NCI-H82 treated with DMSO at 0.1 percent for 48 hours (cell line): ENCODE measurements at regions not wholly inside any gene's neighbourhood (a gene's known extent, or its start where the extent isn't known, plus 50 kb on each side); places are given as distances from the start of the nearest gene placed in this dataset.
"Not testable (repeated sequence)": the region's sequence is repeated elsewhere in the genome, so short reads cannot be mapped to it uniquely, and the experiment has no call there.

Source experiments
- DNase-seq: peaks from one replicate; lab custom pipeline; 2025; ENCODE audit not compliant: unreplicated experiment; lab: John Stamatoyannopoulos, UW

DNA sequence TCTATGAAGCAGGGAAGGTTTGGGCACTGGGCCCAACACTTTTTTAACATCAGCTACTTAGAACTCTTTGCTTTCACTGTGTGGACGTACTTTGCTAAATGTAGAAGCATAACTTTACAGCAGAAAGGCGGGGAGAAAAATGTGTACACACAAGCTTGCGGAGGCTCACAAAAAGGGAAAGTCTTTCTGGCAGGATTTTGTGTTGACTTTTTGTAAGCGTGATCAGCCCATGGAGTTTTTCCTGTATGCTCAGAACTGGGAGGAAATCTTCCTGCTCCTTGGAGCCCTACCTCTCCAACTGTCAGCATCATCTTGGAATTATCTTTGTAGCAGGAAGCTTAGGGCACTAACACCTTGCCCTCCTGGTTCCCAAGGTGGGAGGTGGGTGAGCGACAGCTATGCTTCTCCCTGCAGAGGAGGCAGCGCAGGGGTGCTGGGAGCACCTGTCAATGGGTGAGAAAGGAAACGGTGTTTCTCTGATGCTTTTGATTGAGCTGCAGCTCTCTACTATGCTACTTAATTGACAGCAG, 321.9 kb downstream of the GADD45G start:
- DNase-seq = no peak

GRCh38 chr9:89928106-89928505, 323.3 kb downstream of the GADD45G start:
- no peak for DNase-seq

DNA sequence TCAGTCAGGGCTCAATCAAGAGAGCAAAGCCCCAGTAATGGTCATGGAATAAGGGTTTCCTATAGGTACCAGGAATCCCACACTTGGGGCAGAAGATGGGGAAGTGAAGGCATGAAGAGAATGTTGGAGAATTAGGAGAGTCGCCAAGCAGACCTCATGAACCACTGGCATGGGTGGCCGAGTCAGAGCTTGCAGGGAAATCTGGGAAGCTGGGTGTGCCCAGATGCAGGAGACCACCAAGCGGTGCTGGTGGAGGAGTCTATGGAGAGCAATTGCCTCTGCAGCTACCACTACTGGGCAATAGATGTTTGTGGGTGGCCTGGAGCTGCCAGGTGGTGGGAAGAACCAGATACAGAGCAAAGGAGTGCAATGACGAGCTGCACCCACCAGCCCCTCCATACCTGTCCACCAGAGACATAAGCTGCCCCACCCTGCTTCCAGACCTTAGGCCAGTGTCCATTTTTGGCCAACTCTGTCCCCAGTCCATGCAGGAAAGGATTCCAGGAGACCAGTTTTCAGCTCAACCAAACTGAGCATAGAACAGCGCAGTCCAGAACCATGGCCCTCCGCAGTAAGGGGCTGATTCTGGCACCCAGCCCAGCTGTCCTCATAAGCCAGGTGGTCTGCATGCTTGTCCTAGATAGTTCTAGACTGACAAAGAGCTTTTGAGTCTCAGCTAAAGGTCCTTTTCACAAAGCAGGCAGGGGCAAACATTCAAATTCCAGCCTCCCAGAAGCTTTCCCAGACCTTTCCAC, 323.9 kb downstream of the GADD45G start:
- no peak for DNase-seq

- DNase-seq = no peak
These were observed 324.5 kb downstream of the GADD45G start for GRCh38 chr9:89929315-89929672.

DNA sequence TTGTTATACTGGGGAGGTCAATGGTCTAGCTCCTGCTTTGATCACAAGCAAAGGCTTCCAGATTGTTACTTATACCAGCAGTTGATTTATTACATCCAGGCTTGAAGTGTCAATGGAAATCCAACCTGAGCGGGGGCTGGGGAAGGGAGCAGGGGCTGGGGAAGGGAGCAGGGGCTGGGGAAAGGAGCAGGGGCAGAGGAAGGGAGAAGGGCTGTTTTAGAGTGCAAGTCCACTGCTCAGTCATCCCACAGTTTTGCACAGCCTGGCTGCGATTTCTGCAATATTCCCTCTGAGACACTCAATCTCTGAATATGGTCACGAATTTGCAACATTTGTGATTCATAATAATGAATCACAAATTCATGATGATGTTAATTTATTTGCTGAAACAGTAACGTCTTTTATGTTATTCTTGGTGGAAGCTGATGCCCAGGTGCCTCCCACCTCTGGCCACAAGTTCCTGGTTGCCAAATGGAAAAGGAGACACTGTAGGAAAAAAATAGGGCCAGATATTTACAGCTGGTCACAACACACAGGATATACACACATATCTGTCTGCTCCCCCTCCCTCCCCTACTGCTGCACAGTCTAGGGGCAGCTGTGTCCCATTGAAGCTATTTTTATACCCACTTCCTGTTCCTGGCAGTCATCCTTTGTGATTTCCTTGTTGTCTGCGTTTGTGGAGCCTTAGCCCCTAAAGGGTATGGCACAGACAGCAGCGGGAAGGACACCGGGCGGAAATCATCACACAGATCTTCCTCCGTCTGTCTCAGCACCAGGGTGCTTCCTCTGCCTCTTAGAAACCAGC, 325.1 kb downstream of the GADD45G start:
- DNase-seq = no peak

DNA sequence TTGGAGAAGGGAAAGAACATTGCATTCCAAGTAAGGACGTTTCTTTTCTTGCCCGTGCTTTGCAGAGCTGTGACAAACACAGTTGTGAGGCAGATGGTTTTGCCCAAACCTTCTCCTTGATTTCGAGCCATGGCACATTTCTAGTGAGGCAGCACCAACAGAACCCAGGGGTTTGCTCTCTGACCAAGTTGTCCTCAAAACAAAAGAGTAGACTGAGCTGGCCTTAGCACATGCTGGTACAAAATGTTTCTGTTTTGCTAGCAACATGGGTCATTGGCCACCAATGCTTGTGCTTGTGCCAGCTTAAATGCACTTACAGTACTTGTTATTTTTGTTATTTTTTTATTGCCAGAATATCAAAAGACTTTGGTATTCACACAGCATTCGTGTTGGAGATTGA, 328.8 kb downstream of the GADD45G start:
- DNase-seq = no peak

GRCh38 chr9:89935115-89935514, 330.3 kb downstream of the GADD45G start:
- DNase-seq = no peak

GRCh38 chr9:89935801-89936200, 331.0 kb downstream of the GADD45G start:
- no peak for DNase-seq

- no peak for DNase-seq
These were observed 332.2 kb downstream of the GADD45G start for GRCh38 chr9:89937051-89937450.

DNA sequence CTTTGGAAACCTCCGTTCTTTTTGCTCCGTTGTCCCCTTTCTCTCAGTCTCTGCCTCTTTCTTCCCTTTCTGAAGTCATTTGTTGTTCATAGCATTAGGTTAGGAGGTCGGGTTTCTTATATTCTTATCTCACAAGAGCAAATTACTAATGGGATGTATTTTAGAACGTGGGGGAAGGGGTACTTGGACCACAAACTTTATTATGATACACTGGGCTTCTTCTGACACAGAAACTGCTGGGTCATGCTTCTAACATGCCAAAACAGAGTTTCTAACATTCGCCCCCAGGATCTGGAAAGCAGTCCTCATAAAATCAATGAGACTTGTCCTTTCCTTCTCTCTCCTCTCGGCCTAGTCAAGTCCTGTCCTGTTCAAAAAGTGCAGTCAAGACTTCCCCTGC, 334.4 kb downstream of the GADD45G start:
- DNase-seq = no peak

DNA sequence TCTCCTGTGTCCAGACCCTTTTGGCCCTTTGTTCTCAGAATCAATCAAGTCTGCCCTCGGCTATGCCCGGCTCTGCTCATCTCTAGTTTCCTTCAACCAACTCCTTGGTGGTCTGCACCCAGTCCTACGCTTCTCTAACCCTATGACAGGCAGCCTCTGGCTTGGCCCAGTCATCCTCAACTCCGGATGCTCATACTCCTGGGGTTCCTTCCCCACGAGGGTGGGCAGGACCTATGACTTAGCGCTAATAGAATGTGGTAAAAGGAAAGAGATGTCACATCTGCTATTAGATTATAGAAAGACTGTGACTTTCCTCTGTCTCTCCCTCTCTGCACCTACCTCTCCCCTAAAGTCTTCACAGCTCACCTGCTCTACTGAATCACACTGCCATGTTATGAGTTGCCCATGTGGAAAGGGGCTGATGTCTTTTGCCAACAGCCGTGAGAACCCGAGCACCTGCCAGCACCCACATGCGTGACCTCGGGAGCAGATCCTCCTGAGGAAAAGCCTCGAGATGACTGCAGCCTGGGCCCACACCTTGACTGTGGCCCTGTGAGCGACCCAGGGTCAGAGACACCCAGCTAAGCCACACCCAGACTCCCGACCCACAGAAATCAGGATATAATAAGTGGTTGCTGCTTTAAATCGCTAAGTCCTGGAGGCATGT, 334.9 kb downstream of the GADD45G start:
- DNase-seq = no peak

GRCh38 chr9:89940625-89941024, 335.8 kb downstream of the GADD45G start:
- DNase-seq = no peak

GRCh38 chr9:89941875-89942274, 337.1 kb downstream of the GADD45G start:
- peak; percentile 94 for DNase-seq

GRCh38 chr9:89942643-89943042, 337.8 kb downstream of the GADD45G start:
- no peak for DNase-seq

- DNase-seq = no peak
These were observed 338.5 kb downstream of the GADD45G start for GRCh38 chr9:89943309-89943708.

DNA sequence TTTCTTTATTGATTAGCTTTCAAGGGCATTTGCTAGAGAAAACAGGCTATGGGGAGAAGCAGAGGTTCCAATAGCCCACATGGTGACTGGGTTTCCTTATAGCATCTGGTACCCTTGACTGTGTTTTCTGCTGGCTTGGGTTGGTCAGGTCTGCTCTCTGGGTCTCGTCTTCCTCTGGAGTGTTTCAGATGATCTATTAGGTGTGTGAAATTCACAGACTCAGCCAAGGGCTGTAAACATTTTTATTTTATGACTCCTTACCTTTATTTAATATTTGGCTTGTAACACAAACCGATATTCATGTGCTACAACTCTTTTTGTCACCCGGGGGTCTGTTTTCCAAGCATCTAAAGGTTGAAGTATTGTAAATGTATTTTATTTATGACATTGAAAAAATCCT, 338.9 kb downstream of the GADD45G start:
- no peak for DNase-seq

DNA sequence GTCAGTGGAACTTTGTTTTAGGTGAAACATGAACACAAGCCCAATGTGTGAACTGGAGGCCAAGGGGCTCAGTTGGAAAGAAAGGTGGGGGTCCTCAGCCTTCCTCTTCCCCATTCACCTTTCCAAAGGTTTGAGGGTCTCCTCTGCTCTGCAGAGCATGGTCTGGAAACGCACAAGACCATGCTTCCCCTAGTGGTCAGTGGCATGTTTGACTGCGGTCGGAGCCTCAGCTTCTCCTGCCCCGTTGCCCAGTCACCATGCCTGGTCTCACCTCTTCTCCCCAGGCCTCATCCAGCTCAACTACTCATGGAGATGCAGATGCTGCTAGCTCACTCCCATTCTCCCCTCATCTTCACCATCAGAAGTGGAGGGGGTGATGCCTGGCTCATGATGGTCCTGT, 340.3 kb downstream of the GADD45G start:
- no peak for DNase-seq

DNA sequence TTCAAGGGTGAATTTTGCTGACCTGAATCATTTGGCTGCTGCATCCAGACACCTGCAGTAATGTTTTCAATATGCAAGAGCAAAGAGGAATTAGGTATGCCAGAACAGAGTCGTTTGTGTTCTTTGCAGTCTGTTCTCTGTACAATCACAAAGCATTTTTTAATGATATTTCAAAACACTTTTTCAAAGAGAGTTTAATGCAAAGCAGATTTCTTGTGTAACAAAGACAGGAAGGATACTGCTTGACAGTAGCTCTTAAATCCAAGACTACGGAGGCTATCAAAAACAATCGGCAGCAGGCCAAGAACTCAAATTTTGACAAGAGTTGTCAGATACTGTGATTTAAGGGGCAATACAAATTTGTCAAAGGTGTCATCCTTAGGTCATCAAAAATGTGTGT, 341.9 kb downstream of the GADD45G start:
- no peak for DNase-seq

- no peak for DNase-seq
These were observed 344.3 kb downstream of the GADD45G start for GRCh38 chr9:89949111-89949510.

- no peak for DNase-seq
These were observed 346.9 kb downstream of the GADD45G start for GRCh38 chr9:89951675-89952074.

DNA sequence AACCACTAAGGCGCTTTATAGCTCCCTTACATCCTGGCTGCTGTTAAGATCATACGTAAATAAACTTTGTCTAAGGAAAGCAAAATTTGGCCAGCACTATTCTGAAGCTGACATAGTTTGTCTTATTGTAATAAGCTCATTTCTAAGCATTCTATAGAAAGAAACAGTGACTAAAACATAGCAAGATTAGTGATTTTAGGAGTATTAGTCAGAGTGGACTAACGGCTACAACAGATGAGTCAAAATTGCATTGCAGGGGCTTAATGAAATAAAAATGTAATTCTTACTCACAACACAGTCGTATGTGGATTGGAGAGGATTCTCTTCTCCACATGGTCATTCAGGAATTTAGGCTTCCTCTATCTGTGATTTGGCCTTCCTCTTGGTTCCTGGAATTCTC, 347.6 kb downstream of the GADD45G start:
- no peak for DNase-seq

- DNase-seq = not testable (repeated sequence)
These were observed 348.5 kb downstream of the GADD45G start for GRCh38 chr9:89953263-89953662.
